H1 (cell line): ENCODE measurements at regions not wholly inside any gene's neighbourhood (a gene's known extent, or its start where the extent isn't known, plus 50 kb on each side); places are given as distances from the start of the nearest gene placed in this dataset.

Experiments
- BACH1 ChIP-seq: IDR thresholded peaks from 2 replicates; pipeline ENCODE4 v1.6.1; 2012; ENCODE audit warnings: low read length, improper control_type of control experiment
- EZH2 ChIP-seq: fragments of 200-600 bp; sonication (generic); IDR thresholded peaks from 2 replicates; pipeline ENCODE4 v1.7.1; 2012; ENCODE audit warnings: low read depth, mild to moderate bottlenecking, moderate library complexity, low read length, inconsistent platforms; ENCODE audit not compliant: severe bottlenecking
- MAFK ChIP-seq: IDR thresholded peaks from 2 replicates; pipeline ENCODE4 v1.6.1; 2012; ENCODE audit warnings: low read depth, mild to moderate bottlenecking, improper control_type of control experiment, low read length
- RBBP5 ChIP-seq: IDR thresholded peaks from 2 replicates; pipeline ENCODE4 v1.7.1; 2012; ENCODE audit warnings: low read depth, mild to moderate bottlenecking, inconsistent platforms, low read length, moderate library complexity, borderline replicate concordance
- SIN3A ChIP-seq, 2 experiments: IDR thresholded peaks in 1 of 2; conservative IDR thresholded peaks in 1 of 2; 2 replicates each; pipeline ENCODE4 v1.6.1; 2011 to 2012; ENCODE audit warnings: low read length in 2 of 2, improper control_type of control experiment in 1 of 2, low read depth in 1 of 2, mild to moderate bottlenecking in 1 of 2
- SP1 ChIP-seq: IDR thresholded peaks from 2 replicates; pipeline ENCODE4 v1.6.1; 2011; ENCODE audit warnings: low read depth, low read length
- TAF7 ChIP-seq: optimal IDR thresholded peaks from 2 replicates; pipeline ENCODE3; 2011; ENCODE audit warnings: low read depth, mild to moderate bottlenecking, inconsistent platforms, low read length, moderate library complexity, borderline replicate concordance
- TBP ChIP-seq: IDR thresholded peaks from 2 replicates; pipeline ENCODE4 v1.6.1; 2011; ENCODE audit warnings: low read depth, low read length, improper control_type of control experiment
- TF ChIP-seq, protein P1 (sequence below): fragments of 300-600 bp; sonication (generic); IDR thresholded peaks from 2 replicates; pipeline ENCODE4 v1.7.1; 2012; ENCODE audit warnings: low read length, moderate library complexity, mild to moderate bottlenecking, inconsistent platforms; ENCODE audit not compliant: insufficient replicate concordance
- TF ChIP-seq, protein P2 (sequence below), 3 experiments: IDR thresholded peaks; 1 replicate in 2 of 3; 2 replicates in 1 of 3; pipeline versions ENCODE4 v1.5.1 to v1.6.1; 2011; ENCODE audit warnings: low read length in 3 of 3, mild to moderate bottlenecking in 3 of 3, inconsistent platforms in 2 of 3, low read depth in 1 of 3, moderate library complexity in 1 of 3; ENCODE audit not compliant: insufficient read depth in 1 of 3; ENCODE audit errors: control extremely low read depth in 1 of 3

DNA sequence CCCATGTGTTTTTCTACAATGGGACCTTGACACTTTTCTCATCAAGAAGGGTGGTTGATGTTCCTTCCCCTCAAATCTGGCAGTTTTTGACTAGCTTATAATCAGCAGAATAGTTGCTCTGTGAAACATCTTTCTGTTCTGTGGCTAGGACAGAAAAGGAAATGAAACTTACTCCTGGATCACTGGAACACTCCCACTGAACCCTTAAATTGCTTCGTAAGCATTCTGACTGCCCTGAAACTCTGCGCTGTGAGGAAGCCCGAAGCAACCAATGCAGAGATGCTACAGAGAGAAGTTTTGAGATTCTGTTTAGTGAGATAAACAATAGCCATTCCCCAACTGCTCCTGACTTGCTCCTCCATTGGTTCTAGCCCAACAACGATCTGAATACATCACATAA lies 602.2 kb downstream of the CENPC start (continued):
- TF ChIP-seq, protein P1, sequence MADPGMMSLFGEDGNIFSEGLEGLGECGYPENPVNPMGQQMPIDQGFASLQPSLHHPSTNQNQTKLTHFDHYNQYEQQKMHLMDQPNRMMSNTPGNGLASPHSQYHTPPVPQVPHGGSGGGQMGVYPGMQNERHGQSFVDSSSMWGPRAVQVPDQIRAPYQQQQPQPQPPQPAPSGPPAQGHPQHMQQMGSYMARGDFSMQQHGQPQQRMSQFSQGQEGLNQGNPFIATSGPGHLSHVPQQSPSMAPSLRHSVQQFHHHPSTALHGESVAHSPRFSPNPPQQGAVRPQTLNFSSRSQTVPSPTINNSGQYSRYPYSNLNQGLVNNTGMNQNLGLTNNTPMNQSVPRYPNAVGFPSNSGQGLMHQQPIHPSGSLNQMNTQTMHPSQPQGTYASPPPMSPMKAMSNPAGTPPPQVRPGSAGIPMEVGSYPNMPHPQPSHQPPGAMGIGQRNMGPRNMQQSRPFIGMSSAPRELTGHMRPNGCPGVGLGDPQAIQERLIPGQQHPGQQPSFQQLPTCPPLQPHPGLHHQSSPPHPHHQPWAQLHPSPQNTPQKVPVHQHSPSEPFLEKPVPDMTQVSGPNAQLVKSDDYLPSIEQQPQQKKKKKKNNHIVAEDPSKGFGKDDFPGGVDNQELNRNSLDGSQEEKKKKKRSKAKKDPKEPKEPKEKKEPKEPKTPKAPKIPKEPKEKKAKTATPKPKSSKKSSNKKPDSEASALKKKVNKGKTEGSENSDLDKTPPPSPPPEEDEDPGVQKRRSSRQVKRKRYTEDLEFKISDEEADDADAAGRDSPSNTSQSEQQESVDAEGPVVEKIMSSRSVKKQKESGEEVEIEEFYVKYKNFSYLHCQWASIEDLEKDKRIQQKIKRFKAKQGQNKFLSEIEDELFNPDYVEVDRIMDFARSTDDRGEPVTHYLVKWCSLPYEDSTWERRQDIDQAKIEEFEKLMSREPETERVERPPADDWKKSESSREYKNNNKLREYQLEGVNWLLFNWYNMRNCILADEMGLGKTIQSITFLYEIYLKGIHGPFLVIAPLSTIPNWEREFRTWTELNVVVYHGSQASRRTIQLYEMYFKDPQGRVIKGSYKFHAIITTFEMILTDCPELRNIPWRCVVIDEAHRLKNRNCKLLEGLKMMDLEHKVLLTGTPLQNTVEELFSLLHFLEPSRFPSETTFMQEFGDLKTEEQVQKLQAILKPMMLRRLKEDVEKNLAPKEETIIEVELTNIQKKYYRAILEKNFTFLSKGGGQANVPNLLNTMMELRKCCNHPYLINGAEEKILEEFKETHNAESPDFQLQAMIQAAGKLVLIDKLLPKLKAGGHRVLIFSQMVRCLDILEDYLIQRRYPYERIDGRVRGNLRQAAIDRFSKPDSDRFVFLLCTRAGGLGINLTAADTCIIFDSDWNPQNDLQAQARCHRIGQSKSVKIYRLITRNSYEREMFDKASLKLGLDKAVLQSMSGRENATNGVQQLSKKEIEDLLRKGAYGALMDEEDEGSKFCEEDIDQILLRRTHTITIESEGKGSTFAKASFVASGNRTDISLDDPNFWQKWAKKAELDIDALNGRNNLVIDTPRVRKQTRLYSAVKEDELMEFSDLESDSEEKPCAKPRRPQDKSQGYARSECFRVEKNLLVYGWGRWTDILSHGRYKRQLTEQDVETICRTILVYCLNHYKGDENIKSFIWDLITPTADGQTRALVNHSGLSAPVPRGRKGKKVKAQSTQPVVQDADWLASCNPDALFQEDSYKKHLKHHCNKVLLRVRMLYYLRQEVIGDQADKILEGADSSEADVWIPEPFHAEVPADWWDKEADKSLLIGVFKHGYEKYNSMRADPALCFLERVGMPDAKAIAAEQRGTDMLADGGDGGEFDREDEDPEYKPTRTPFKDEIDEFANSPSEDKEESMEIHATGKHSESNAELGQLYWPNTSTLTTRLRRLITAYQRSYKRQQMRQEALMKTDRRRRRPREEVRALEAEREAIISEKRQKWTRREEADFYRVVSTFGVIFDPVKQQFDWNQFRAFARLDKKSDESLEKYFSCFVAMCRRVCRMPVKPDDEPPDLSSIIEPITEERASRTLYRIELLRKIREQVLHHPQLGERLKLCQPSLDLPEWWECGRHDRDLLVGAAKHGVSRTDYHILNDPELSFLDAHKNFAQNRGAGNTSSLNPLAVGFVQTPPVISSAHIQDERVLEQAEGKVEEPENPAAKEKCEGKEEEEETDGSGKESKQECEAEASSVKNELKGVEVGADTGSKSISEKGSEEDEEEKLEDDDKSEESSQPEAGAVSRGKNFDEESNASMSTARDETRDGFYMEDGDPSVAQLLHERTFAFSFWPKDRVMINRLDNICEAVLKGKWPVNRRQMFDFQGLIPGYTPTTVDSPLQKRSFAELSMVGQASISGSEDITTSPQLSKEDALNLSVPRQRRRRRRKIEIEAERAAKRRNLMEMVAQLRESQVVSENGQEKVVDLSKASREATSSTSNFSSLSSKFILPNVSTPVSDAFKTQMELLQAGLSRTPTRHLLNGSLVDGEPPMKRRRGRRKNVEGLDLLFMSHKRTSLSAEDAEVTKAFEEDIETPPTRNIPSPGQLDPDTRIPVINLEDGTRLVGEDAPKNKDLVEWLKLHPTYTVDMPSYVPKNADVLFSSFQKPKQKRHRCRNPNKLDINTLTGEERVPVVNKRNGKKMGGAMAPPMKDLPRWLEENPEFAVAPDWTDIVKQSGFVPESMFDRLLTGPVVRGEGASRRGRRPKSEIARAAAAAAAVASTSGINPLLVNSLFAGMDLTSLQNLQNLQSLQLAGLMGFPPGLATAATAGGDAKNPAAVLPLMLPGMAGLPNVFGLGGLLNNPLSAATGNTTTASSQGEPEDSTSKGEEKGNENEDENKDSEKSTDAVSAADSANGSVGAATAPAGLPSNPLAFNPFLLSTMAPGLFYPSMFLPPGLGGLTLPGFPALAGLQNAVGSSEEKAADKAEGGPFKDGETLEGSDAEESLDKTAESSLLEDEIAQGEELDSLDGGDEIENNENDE: no peak
- TF ChIP-seq SP1: no peak
- no peak for TF ChIP-seq MAFK
- TF ChIP-seq SIN3A (conservative IDR thresholded peaks at IDR 0.05 in 1 of 2, IDR thresholded peaks at IDR 0.05 in 1 of 2; ENCODE audit: low read depth in 1 of 2, low read length in 2 of 2): no peak
- TF ChIP-seq TBP: no peak
- no peak for TF ChIP-seq EZH2
- TF ChIP-seq, protein P2, sequence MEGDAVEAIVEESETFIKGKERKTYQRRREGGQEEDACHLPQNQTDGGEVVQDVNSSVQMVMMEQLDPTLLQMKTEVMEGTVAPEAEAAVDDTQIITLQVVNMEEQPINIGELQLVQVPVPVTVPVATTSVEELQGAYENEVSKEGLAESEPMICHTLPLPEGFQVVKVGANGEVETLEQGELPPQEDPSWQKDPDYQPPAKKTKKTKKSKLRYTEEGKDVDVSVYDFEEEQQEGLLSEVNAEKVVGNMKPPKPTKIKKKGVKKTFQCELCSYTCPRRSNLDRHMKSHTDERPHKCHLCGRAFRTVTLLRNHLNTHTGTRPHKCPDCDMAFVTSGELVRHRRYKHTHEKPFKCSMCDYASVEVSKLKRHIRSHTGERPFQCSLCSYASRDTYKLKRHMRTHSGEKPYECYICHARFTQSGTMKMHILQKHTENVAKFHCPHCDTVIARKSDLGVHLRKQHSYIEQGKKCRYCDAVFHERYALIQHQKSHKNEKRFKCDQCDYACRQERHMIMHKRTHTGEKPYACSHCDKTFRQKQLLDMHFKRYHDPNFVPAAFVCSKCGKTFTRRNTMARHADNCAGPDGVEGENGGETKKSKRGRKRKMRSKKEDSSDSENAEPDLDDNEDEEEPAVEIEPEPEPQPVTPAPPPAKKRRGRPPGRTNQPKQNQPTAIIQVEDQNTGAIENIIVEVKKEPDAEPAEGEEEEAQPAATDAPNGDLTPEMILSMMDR (IDR thresholded peaks at IDR 0.05; ENCODE audit: control extremely low read depth in 1 of 3, insufficient read depth in 1 of 3, low read depth in 1 of 3, low read length in 3 of 3): no peak
- no peak for TF ChIP-seq RBBP5
- TF ChIP-seq BACH1: no peak
- TF ChIP-seq TAF7: no peak
